DOHH2 (cell line): ENCODE measurements at regions not wholly inside any gene's neighbourhood (a gene's known extent, or its start where the extent isn't known, plus 50 kb on each side); places are given as distances from the start of the nearest gene placed in this dataset.

Experiments used
- CTCF ChIP-seq: fragments of 200-600 bp; sonication (generic); IDR thresholded peaks from one replicate; pipeline ENCODE4 v1.5.1; 2014; ENCODE audit warnings: antibody characterized with exemption, mild to moderate bottlenecking, low read depth, low read length; ENCODE audit not compliant: poor library complexity, severe bottlenecking
- EZH2phosphoT487 ChIP-seq: fragments of 200-600 bp; sonication (generic); IDR thresholded peaks from 2 replicates; pipeline ENCODE4 v1.6.1; 2017; ENCODE audit warnings: borderline replicate concordance, mild to moderate bottlenecking, antibody characterized with exemption, low read length, moderate library complexity, mixed read lengths

GRCh38 chr3:162348912-162349311 lies 852.3 kb downstream of the OTOL1 start:
- TF ChIP-seq CTCF (no peak), EZH2phosphoT487 (no peak)
